Endothelial cell of umbilical vein (primary cell): ENCODE measurements at regions not wholly inside any gene's neighbourhood (a gene's known extent, or its start where the extent isn't known, plus 50 kb on each side); places are given as distances from the start of the nearest gene placed in this dataset.

Experiments
- BruUV-seq: library from RNA; stranded (reverse); fragments of 400-500 nt; replicated peaks from 2 replicates; lab custom pipeline; 2021; lab: Mats Ljungman, UMichigan
- CTCF ChIA-PET: fragments of 300-600, 350-600 bp; sonication (Branson Sonifier 250); formaldehyde crosslinking; loops from one replicate; lab custom pipeline; 2021; ENCODE audit warnings: antibody characterized with exemption, inconsistent platforms; lab: Charles Lee
- POLR2A ChIA-PET: fragments of 300-600, 350-600 bp; sonication (Branson Sonifier 250); formaldehyde crosslinking; loops from one replicate; lab custom pipeline; 2021; ENCODE audit warnings: antibody characterized with exemption, inconsistent platforms; lab: Charles Lee
- DNase-seq: peaks from one replicate; pipeline ENCODE4 v3.0.0-alpha.2; 2011; ENCODE audit warnings: low read depth, low spot score
- FAIRE-seq: peaks from 2 replicates; lab custom pipeline; 2011; peaks lifted over from hg19 to GRCh38; lab: Jason Lieb, UNC
- H2AFZ ChIP-seq: 2 replicates; pipeline ENCODE4 v1.6.0; 2012; ENCODE audit warnings: low read depth, low read length, control low read depth, inconsistent platforms
- H3K27ac ChIP-seq: 2 replicates; pipeline ENCODE4 v1.5.1; 2011; ENCODE audit warnings: low read depth, mild to moderate bottlenecking, control low read depth, low read length, moderate library complexity; ENCODE audit not compliant: insufficient read depth
- H3K27me3 ChIP-seq, 2 experiments: 2 replicates each; pipeline versions ENCODE4 v1.6.0 to v1.6.1; 2011; ENCODE audit warnings: low read length in 2 of 2, mixed read lengths in 1 of 2; ENCODE audit not compliant: control insufficient read depth in 2 of 2, insufficient read depth in 2 of 2
- H3K36me3 ChIP-seq, 2 experiments: 2 replicates in 1 of 2; 3 replicates in 1 of 2; pipeline ENCODE4 v1.5.1; 2011; ENCODE audit warnings: low read length in 2 of 2, mild to moderate bottlenecking in 1 of 2, moderate library complexity in 1 of 2; ENCODE audit not compliant: control insufficient read depth in 2 of 2, insufficient read depth in 2 of 2; ENCODE audit errors: extremely low read depth in 1 of 2
- H3K4me1 ChIP-seq: 3 replicates; pipeline ENCODE4 v1.5.1; 2011; ENCODE audit warnings: mild to moderate bottlenecking, low read length; ENCODE audit not compliant: control insufficient read depth, insufficient read depth; ENCODE audit errors: extremely low read depth
- H3K4me2 ChIP-seq: 2 replicates; pipeline ENCODE4 v1.6.1; 2011; ENCODE audit warnings: low read length, control low read depth, mixed read lengths; ENCODE audit not compliant: insufficient read depth
- H3K4me3 ChIP-seq, 3 experiments: fragments of 200-600 bp in 1 of 3; sonication (generic), shearing (Covaris generic) in 1 of 3; replicated peaks in 1 of 3; 2 replicates each; pipeline ENCODE4 v1.5.1; 2011 to 2016; ENCODE audit warnings: control low read depth in 3 of 3, low read length in 3 of 3, mild to moderate bottlenecking in 2 of 3, inconsistent platforms in 1 of 3, low read depth in 1 of 3, moderate library complexity in 1 of 3; ENCODE audit not compliant: insufficient read depth in 1 of 3
- H3K79me2 ChIP-seq: 2 replicates; pipeline ENCODE4 v1.6.0; 2012; ENCODE audit warnings: low read length, inconsistent platforms; ENCODE audit not compliant: control insufficient read depth, insufficient read depth
- H3K9ac ChIP-seq: replicated peaks from 2 replicates; pipeline ENCODE3; 2011; ENCODE audit warnings: low read length, control low read depth; ENCODE audit not compliant: insufficient read depth; ENCODE audit errors: extremely low read depth
- H3K9me1 ChIP-seq: replicated peaks from 3 replicates; pipeline ENCODE4 v1.6.0; 2011; ENCODE audit warnings: mild to moderate bottlenecking, low read length; ENCODE audit not compliant: control insufficient read depth, insufficient read depth; ENCODE audit errors: extremely low read depth
- H3K9me3 ChIP-seq: replicated peaks from 2 replicates; pipeline ENCODE4 v1.5.1; 2012; ENCODE audit warnings: low read length, inconsistent platforms; ENCODE audit not compliant: control insufficient read depth, insufficient read depth
- H4K20me1 ChIP-seq: replicated peaks from 2 replicates; pipeline ENCODE3; 2011; ENCODE audit warnings: mild to moderate bottlenecking, low read length; ENCODE audit not compliant: control insufficient read depth, insufficient read depth; ENCODE audit errors: extremely low read depth
- EZH2 ChIP-seq: IDR thresholded peaks from 2 replicates; pipeline ENCODE4 v1.6.1; 2012; ENCODE audit warnings: borderline replicate concordance, low read depth, mild to moderate bottlenecking, moderate library complexity, low read length, inconsistent platforms; ENCODE audit not compliant: severe bottlenecking
- FOS ChIP-seq: IDR thresholded peaks from 2 replicates; pipeline ENCODE4 v1.6.1; 2011; ENCODE audit warnings: mild to moderate bottlenecking, low read length, moderate library complexity, borderline replicate concordance; ENCODE audit not compliant: insufficient read depth
- GATA2 ChIP-seq: IDR thresholded peaks from 2 replicates; pipeline ENCODE4 v1.7.0; 2011; ENCODE audit warnings: low read depth, mild to moderate bottlenecking, moderate library complexity, mixed read lengths, low read length; ENCODE audit not compliant: insufficient read length, insufficient read depth
- JUN ChIP-seq: IDR thresholded peaks from 2 replicates; pipeline ENCODE4 v1.6.1; 2011; ENCODE audit warnings: borderline replicate concordance, low read depth; ENCODE audit not compliant: insufficient read length, insufficient read depth
- MYC ChIP-seq: IDR thresholded peaks from one replicate; pipeline ENCODE4 v1.6.1; 2011; ENCODE audit warnings: mild to moderate bottlenecking, low read depth, low read length
- POLR2A ChIP-seq: IDR thresholded peaks from 2 replicates; pipeline ENCODE4 v1.6.1; 2012; ENCODE audit warnings: low read depth, mild to moderate bottlenecking, control low read depth, low read length
- POLR2AphosphoS5 ChIP-seq: IDR thresholded peaks from 2 replicates; pipeline ENCODE4 v1.6.1; 2012; ENCODE audit warnings: low read depth, mild to moderate bottlenecking, control low read depth, low read length, moderate library complexity; ENCODE audit not compliant: insufficient read depth
- dilution Hi-C: fragments of 300-500 bp; cut with MboI; formaldehyde crosslinking; loops from one replicate; pipeline ENCODE4 v1.15.0; 2019; ENCODE audit warnings: low sequenced_read_pairs; ENCODE audit not compliant: extremely low pct_ligation_motif_present
- intact Hi-C: fragments of 100-400 bp; cut with micrococcal nuclease; formaldehyde crosslinking; loops from one replicate; pipeline ENCODE4 v1.10.0; 2022
- TF ChIP-seq, protein P1 (sequence below): IDR thresholded peaks from 2 replicates; pipeline ENCODE4 v1.6.1; 2011; ENCODE audit not compliant: insufficient read depth, insufficient read length
- TF ChIP-seq, protein P2 (sequence below), 2 donors: IDR thresholded peaks; 1 replicate in 1 of 2; 2 replicates in 1 of 2; pipeline ENCODE4 v1.5.1; 2011; ENCODE audit warnings: low read length in 2 of 2, mild to moderate bottlenecking in 2 of 2, moderate library complexity in 2 of 2, control low read depth in 1 of 2, inconsistent platforms in 1 of 2, low read depth in 1 of 2; ENCODE audit not compliant: insufficient read depth in 1 of 2; ENCODE audit errors: extremely low read depth in 1 of 2

- H3K27ac ChIP-seq = no peak overlapping the region
- no peaks in the 10 kb centered on the region for H3K79me2 ChIP-seq
- ChIA-PET POLR2A (no interaction called here), CTCF (no interaction called here)
- H3K27me3 ChIP-seq = no peaks in the 10 kb centered on the region
- H3K9me3 ChIP-seq = no peaks in the 10 kb centered on the region
- no peaks in the 10 kb centered on the region for H4K20me1 ChIP-seq
- dilution Hi-C loops (no loop called here), intact Hi-C loops (no loop called here)
- H2AFZ ChIP-seq = no peak overlapping the region
- no TSS peak for BruUV-seq
- no peaks in the 10 kb centered on the region for H3K9me1 ChIP-seq
- no peak overlapping the region for H3K9ac ChIP-seq
- no peak overlapping the region for H3K4me2 ChIP-seq
- TF ChIP-seq POLR2A (no peak), MYC (no peak), GATA2 (no peak), POLR2AphosphoS5 (no peak), FOS (no peak), EZH2 (no peak), JUN (no peak)
- TF ChIP-seq, protein P1, sequence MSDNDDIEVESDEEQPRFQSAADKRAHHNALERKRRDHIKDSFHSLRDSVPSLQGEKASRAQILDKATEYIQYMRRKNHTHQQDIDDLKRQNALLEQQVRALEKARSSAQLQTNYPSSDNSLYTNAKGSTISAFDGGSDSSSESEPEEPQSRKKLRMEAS = no peak
- TF ChIP-seq, protein P2, sequence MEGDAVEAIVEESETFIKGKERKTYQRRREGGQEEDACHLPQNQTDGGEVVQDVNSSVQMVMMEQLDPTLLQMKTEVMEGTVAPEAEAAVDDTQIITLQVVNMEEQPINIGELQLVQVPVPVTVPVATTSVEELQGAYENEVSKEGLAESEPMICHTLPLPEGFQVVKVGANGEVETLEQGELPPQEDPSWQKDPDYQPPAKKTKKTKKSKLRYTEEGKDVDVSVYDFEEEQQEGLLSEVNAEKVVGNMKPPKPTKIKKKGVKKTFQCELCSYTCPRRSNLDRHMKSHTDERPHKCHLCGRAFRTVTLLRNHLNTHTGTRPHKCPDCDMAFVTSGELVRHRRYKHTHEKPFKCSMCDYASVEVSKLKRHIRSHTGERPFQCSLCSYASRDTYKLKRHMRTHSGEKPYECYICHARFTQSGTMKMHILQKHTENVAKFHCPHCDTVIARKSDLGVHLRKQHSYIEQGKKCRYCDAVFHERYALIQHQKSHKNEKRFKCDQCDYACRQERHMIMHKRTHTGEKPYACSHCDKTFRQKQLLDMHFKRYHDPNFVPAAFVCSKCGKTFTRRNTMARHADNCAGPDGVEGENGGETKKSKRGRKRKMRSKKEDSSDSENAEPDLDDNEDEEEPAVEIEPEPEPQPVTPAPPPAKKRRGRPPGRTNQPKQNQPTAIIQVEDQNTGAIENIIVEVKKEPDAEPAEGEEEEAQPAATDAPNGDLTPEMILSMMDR (IDR thresholded peaks at IDR 0.05; ENCODE audit: extremely low read depth in 1 of 2, insufficient read depth in 1 of 2, low read depth in 1 of 2, low read length in 2 of 2) = no peak
- DNase-seq (no peak), FAIRE-seq (no peak)
- peaks cover 26% of the 10 kb centered on the region for H3K4me1 ChIP-seq
- H3K4me3 ChIP-seq = no peak overlapping the region
- H3K36me3 ChIP-seq = no peaks in the 10 kb centered on the region
Measured at GRCh38 chr12:58532855-58533608, 387.3 kb downstream of the LRIG3 start.
